ENCODE measurements at regions not wholly inside any gene's neighbourhood (a gene's known extent, or its start where the extent isn't known, plus 50 kb on each side); places are given as distances from the start of the nearest gene placed in this dataset.

DNA sequence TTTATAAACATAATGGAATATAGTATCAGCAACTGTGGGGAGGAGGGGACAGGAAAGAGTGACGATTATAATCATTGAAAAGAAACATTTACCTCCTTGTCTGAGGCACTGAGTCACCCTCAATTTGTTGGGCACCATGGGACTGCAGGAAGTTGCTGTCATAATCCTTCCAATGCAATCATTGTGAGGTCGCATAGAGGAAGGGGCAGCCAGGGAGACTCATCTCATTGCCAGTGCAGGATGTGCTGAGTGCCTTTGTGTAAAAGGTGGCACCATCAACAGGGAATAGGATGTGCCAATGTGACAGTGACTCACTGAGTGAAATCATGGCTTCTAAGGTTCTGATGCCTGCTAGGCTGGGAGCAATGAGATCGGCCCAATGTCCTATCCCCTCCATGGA is 300.4 kb upstream of the ADAMTS9 start:
- no peaks in the 10 kb centered on the region for H3K27me3 Mint-ChIP-seq (ENCODE audit: low read depth)
- TF ChIP-seq CTCF (IDR thresholded peaks at IDR 0.05; ENCODE audit: unreplicated experiment in 3 of 3), result no peak
- H3K27ac Mint-ChIP-seq, result no peak overlapping the region
- no peaks in the 10 kb centered on the region for H3K9me3 Mint-ChIP-seq
- H3K4me1 Mint-ChIP-seq, result peaks cover 5% of the 10 kb centered on the region
- no peak overlapping the region for H3K4me3 Mint-ChIP-seq
- H3K36me3 Mint-ChIP-seq (ENCODE audit: low read depth), result peaks cover 5% of the 10 kb centered on the region

- TF ChIP-seq CTCF (IDR thresholded peaks at IDR 0.05; ENCODE audit: unreplicated experiment in 3 of 3), result no peak
- Mint-ChIP-seq H3K9me3 (no peaks in the 10 kb centered on the region), H3K36me3 (ENCODE audit: low read depth) (peaks cover 5% of the 10 kb centered on the region), H3K27ac (no peak overlapping the region), H3K4me3 (no peak overlapping the region), H3K27me3 (ENCODE audit: low read depth) (no peaks in the 10 kb centered on the region), H3K4me1 (peaks cover 3% of the 10 kb centered on the region)
Measured at GRCh38 chr3:64987726-64988125, 299.9 kb upstream of the ADAMTS9 start.

DNA sequence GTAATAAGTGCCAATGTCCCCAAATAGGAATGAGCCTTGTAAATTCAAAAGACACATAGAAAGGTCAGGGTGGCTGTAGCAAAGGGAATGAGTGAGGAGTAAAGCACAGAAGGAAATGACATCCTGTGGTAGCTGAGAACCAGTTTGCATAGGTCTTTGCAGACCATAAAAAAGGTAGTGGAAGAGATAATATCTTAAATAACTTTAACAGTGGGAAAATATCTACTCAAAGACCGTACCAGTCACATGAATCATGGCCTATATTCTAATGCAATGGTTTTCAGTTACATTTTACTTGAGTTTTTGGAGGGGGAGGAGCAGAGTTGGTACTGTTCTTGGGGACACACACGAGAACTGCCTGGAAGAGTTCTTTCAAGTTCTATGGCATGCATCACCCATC is 297.3 kb upstream of the ADAMTS9 start:
- peaks cover 5% of the 10 kb centered on the region for H3K36me3 Mint-ChIP-seq (ENCODE audit: low read depth)
- no peaks in the 10 kb centered on the region for H3K4me1 Mint-ChIP-seq
- TF ChIP-seq CTCF (IDR thresholded peaks at IDR 0.05; ENCODE audit: unreplicated experiment in 3 of 3), result no peak
- H3K27ac Mint-ChIP-seq, result no peak overlapping the region
- no peaks in the 10 kb centered on the region for H3K9me3 Mint-ChIP-seq
- no peaks in the 10 kb centered on the region for H3K27me3 Mint-ChIP-seq (ENCODE audit: low read depth)
- no peak overlapping the region for H3K4me3 Mint-ChIP-seq

GRCh38 chr3:64983583-64984359 is 296.0 kb upstream of the ADAMTS9 start:
- TF ChIP-seq CTCF (IDR thresholded peaks at IDR 0.05; ENCODE audit: unreplicated experiment in 3 of 3), result no peak
- Mint-ChIP-seq H3K9me3 (no peaks in the 10 kb centered on the region), H3K36me3 (ENCODE audit: low read depth) (peaks cover 5% of the 10 kb centered on the region), H3K4me1 (no peaks in the 10 kb centered on the region), H3K27me3 (ENCODE audit: low read depth) (no peaks in the 10 kb centered on the region), H3K4me3 (no peak overlapping the region), H3K27ac (no peak overlapping the region)

- H3K4me3 Mint-ChIP-seq, result no peak overlapping the region
- no peaks in the 10 kb centered on the region for H3K9me3 Mint-ChIP-seq
- no peak overlapping the region for H3K27ac Mint-ChIP-seq
- no peaks in the 10 kb centered on the region for H3K36me3 Mint-ChIP-seq (ENCODE audit: low read depth)
- H3K27me3 Mint-ChIP-seq (ENCODE audit: low read depth), result peaks cover 3% of the 10 kb centered on the region
- peaks cover 5% of the 10 kb centered on the region for H3K4me1 Mint-ChIP-seq
- no peak for TF ChIP-seq CTCF (IDR thresholded peaks at IDR 0.05; ENCODE audit: unreplicated experiment in 3 of 3)
Measured at GRCh38 chr3:64977308-64978100, 289.7 kb upstream of the ADAMTS9 start.

Measured in nephron (organoid).